Activated naive CD4-positive, alpha-beta T cell treated with anti-CD3 and anti-CD28 coated beads, Interleukin-2, amount 50 U/mL, for 24 hours (primary cell): ENCODE measurements at regions not wholly inside any gene's neighbourhood (a gene's known extent, or its start where the extent isn't known, plus 50 kb on each side); places are given as distances from the start of the nearest gene placed in this dataset.

Experiments used
- H3K27ac Mint-ChIP-seq: one replicate; pipeline ENCODE4 v1.8.0; 2021; ENCODE audit warnings: mild to moderate bottlenecking, mixed read lengths
- H3K27me3 Mint-ChIP-seq: one replicate; pipeline ENCODE4 v1.8.0; 2021; ENCODE audit warnings: mixed read lengths
- H3K36me3 Mint-ChIP-seq: one replicate; pipeline ENCODE4 v1.8.0; 2021; ENCODE audit warnings: mixed read lengths
- H3K4me1 Mint-ChIP-seq: one replicate; pipeline ENCODE4 v1.8.0; 2021; ENCODE audit warnings: mixed read lengths
- H3K4me3 Mint-ChIP-seq: one replicate; pipeline ENCODE4 v1.8.0; 2021; ENCODE audit warnings: mild to moderate bottlenecking, mixed read lengths
- H3K9me3 Mint-ChIP-seq: one replicate; pipeline ENCODE4 v1.8.0; 2021; ENCODE audit warnings: mixed read lengths

- no peak overlapping the region for H3K27ac Mint-ChIP-seq
- H3K9me3 Mint-ChIP-seq: no peaks in the 10 kb centered on the region
- no peaks in the 10 kb centered on the region for H3K4me1 Mint-ChIP-seq
- H3K27me3 Mint-ChIP-seq: no peaks in the 10 kb centered on the region
- H3K4me3 Mint-ChIP-seq: no peak overlapping the region
- no peaks in the 10 kb centered on the region for H3K36me3 Mint-ChIP-seq
Measured at GRCh38 chr1:60573726-60574409, 500.3 kb upstream of the C1orf87 start.

- H3K4me1 Mint-ChIP-seq: no peaks in the 10 kb centered on the region
- H3K27me3 Mint-ChIP-seq: no peaks in the 10 kb centered on the region
- no peak overlapping the region for H3K27ac Mint-ChIP-seq
- H3K36me3 Mint-ChIP-seq: no peaks in the 10 kb centered on the region
- H3K9me3 Mint-ChIP-seq: no peaks in the 10 kb centered on the region
- no peak overlapping the region for H3K4me3 Mint-ChIP-seq
Measured at GRCh38 chr1:60573121-60573520, 499.6 kb upstream of the C1orf87 start.

- Mint-ChIP-seq H3K4me1 (no peaks in the 10 kb centered on the region), H3K27me3 (no peaks in the 10 kb centered on the region), H3K36me3 (no peaks in the 10 kb centered on the region), H3K4me3 (no peak overlapping the region), H3K9me3 (no peaks in the 10 kb centered on the region), H3K27ac (no peak overlapping the region)
Measured at GRCh38 chr1:60572378-60572777, 498.8 kb upstream of the C1orf87 start.

GRCh38 chr1:60571811-60572210 is 498.2 kb upstream of the C1orf87 start:
- Mint-ChIP-seq H3K4me3 (no peak overlapping the region), H3K4me1 (no peaks in the 10 kb centered on the region), H3K27me3 (no peaks in the 10 kb centered on the region), H3K9me3 (no peaks in the 10 kb centered on the region), H3K27ac (no peak overlapping the region), H3K36me3 (no peaks in the 10 kb centered on the region)

GRCh38 chr1:60569189-60569588 is 495.6 kb upstream of the C1orf87 start:
- Mint-ChIP-seq H3K9me3 (peaks cover 3% of the 10 kb centered on the region), H3K4me3 (no peak overlapping the region), H3K36me3 (no peaks in the 10 kb centered on the region), H3K27ac (no peak overlapping the region), H3K27me3 (no peaks in the 10 kb centered on the region), H3K4me1 (no peaks in the 10 kb centered on the region)

GRCh38 chr1:60567256-60567655 is 493.7 kb upstream of the C1orf87 start:
- Mint-ChIP-seq H3K4me3 (no peak overlapping the region), H3K4me1 (no peaks in the 10 kb centered on the region), H3K9me3 (peaks cover 3% of the 10 kb centered on the region), H3K36me3 (no peaks in the 10 kb centered on the region), H3K27me3 (no peaks in the 10 kb centered on the region), H3K27ac (no peak overlapping the region)

GRCh38 chr1:60564916-60565750 is 491.6 kb upstream of the C1orf87 start:
- H3K4me1 Mint-ChIP-seq: no peaks in the 10 kb centered on the region
- H3K9me3 Mint-ChIP-seq: peaks cover 3% of the 10 kb centered on the region
- no peak overlapping the region for H3K27ac Mint-ChIP-seq
- H3K36me3 Mint-ChIP-seq: no peaks in the 10 kb centered on the region
- no peaks in the 10 kb centered on the region for H3K27me3 Mint-ChIP-seq
- no peak overlapping the region for H3K4me3 Mint-ChIP-seq

- Mint-ChIP-seq H3K4me1 (no peaks in the 10 kb centered on the region), H3K27me3 (no peaks in the 10 kb centered on the region), H3K27ac (no peak overlapping the region), H3K36me3 (no peaks in the 10 kb centered on the region), H3K4me3 (no peak overlapping the region), H3K9me3 (peaks cover 3% of the 10 kb centered on the region)
Measured at GRCh38 chr1:60563777-60564535, 490.4 kb upstream of the C1orf87 start.

- Mint-ChIP-seq H3K36me3 (no peaks in the 10 kb centered on the region), H3K27ac (no peak overlapping the region), H3K4me1 (no peaks in the 10 kb centered on the region), H3K9me3 (peaks cover 3% of the 10 kb centered on the region), H3K4me3 (no peak overlapping the region), H3K27me3 (no peaks in the 10 kb centered on the region)
Measured at GRCh38 chr1:60562740-60563139, 489.2 kb upstream of the C1orf87 start.

GRCh38 chr1:60560701-60561100 is 487.1 kb upstream of the C1orf87 start:
- Mint-ChIP-seq H3K27me3 (no peaks in the 10 kb centered on the region), H3K4me3 (no peak overlapping the region), H3K9me3 (peaks cover 3% of the 10 kb centered on the region), H3K4me1 (no peaks in the 10 kb centered on the region), H3K27ac (no peak overlapping the region), H3K36me3 (no peaks in the 10 kb centered on the region)

- Mint-ChIP-seq H3K36me3 (no peaks in the 10 kb centered on the region), H3K9me3 (no peaks in the 10 kb centered on the region), H3K4me3 (no peak overlapping the region), H3K27ac (no peak overlapping the region), H3K27me3 (no peaks in the 10 kb centered on the region), H3K4me1 (no peaks in the 10 kb centered on the region)
Measured at GRCh38 chr1:60558236-60558635, 484.7 kb upstream of the C1orf87 start.

- Mint-ChIP-seq H3K9me3 (peaks cover 6% of the 10 kb centered on the region), H3K36me3 (no peaks in the 10 kb centered on the region), H3K4me3 (no peak overlapping the region), H3K27ac (no peak overlapping the region), H3K27me3 (no peaks in the 10 kb centered on the region), H3K4me1 (no peaks in the 10 kb centered on the region)
Measured at GRCh38 chr1:60553730-60554129, 480.2 kb upstream of the C1orf87 start.

GRCh38 chr1:60547821-60548220 is 474.3 kb upstream of the C1orf87 start:
- H3K27me3 Mint-ChIP-seq: no peaks in the 10 kb centered on the region
- H3K4me1 Mint-ChIP-seq: no peaks in the 10 kb centered on the region
- H3K9me3 Mint-ChIP-seq: peaks cover 10% of the 10 kb centered on the region
- H3K4me3 Mint-ChIP-seq: no peak overlapping the region
- H3K27ac Mint-ChIP-seq: no peak overlapping the region
- no peaks in the 10 kb centered on the region for H3K36me3 Mint-ChIP-seq

GRCh38 chr1:60541831-60542532 is 468.4 kb upstream of the C1orf87 start:
- no peak overlapping the region for H3K27ac Mint-ChIP-seq
- no peak overlapping the region for H3K4me3 Mint-ChIP-seq
- no peaks in the 10 kb centered on the region for H3K9me3 Mint-ChIP-seq

GRCh38 chr1:60540141-60540540 is 466.6 kb upstream of the C1orf87 start:
- Mint-ChIP-seq H3K27me3 (no peaks in the 10 kb centered on the region), H3K9me3 (no peaks in the 10 kb centered on the region), H3K4me1 (no peaks in the 10 kb centered on the region), H3K27ac (no peak overlapping the region), H3K36me3 (no peaks in the 10 kb centered on the region), H3K4me3 (no peak overlapping the region)

More at GRCh38 chr1:60541831-60542532, 468.4 kb upstream of the C1orf87 start:
- no peaks in the 10 kb centered on the region for H3K4me1 Mint-ChIP-seq
- H3K36me3 Mint-ChIP-seq: no peaks in the 10 kb centered on the region
- no peaks in the 10 kb centered on the region for H3K27me3 Mint-ChIP-seq
